Endothelial cell of umbilical vein (primary cell): ENCODE measurements at regions not wholly inside any gene's neighbourhood (a gene's known extent, or its start where the extent isn't known, plus 50 kb on each side); places are given as distances from the start of the nearest gene placed in this dataset.

Experiments used
- BruUV-seq: library from RNA; stranded (reverse); fragments of 400-500 nt; replicated peaks from 2 replicates; lab custom pipeline; 2021; lab: Mats Ljungman, UMichigan
- CTCF ChIA-PET: fragments of 300-600, 350-600 bp; sonication (Branson Sonifier 250); formaldehyde crosslinking; loops from one replicate; lab custom pipeline; 2021; ENCODE audit warnings: antibody characterized with exemption, inconsistent platforms; lab: Charles Lee
- POLR2A ChIA-PET: fragments of 300-600, 350-600 bp; sonication (Branson Sonifier 250); formaldehyde crosslinking; loops from one replicate; lab custom pipeline; 2021; ENCODE audit warnings: antibody characterized with exemption, inconsistent platforms; lab: Charles Lee
- DNase-seq: peaks from one replicate; pipeline ENCODE4 v3.0.0-alpha.2; 2011; ENCODE audit warnings: low read depth, low spot score
- FAIRE-seq: peaks from 2 replicates; lab custom pipeline; 2011; peaks lifted over from hg19 to GRCh38; lab: Jason Lieb, UNC
- H2AFZ ChIP-seq: 2 replicates; pipeline ENCODE4 v1.6.0; 2012; ENCODE audit warnings: low read depth, low read length, control low read depth, inconsistent platforms
- H3K27ac ChIP-seq: 2 replicates; pipeline ENCODE4 v1.5.1; 2011; ENCODE audit warnings: low read depth, mild to moderate bottlenecking, control low read depth, low read length, moderate library complexity; ENCODE audit not compliant: insufficient read depth
- H3K27me3 ChIP-seq, 2 experiments: 2 replicates each; pipeline versions ENCODE4 v1.6.0 to v1.6.1; 2011; ENCODE audit warnings: low read length in 2 of 2, mixed read lengths in 1 of 2; ENCODE audit not compliant: control insufficient read depth in 2 of 2, insufficient read depth in 2 of 2
- H3K36me3 ChIP-seq, 2 experiments: 2 replicates in 1 of 2; 3 replicates in 1 of 2; pipeline ENCODE4 v1.5.1; 2011; ENCODE audit warnings: low read length in 2 of 2, mild to moderate bottlenecking in 1 of 2, moderate library complexity in 1 of 2; ENCODE audit not compliant: control insufficient read depth in 2 of 2, insufficient read depth in 2 of 2; ENCODE audit errors: extremely low read depth in 1 of 2
- H3K4me1 ChIP-seq: 3 replicates; pipeline ENCODE4 v1.5.1; 2011; ENCODE audit warnings: mild to moderate bottlenecking, low read length; ENCODE audit not compliant: control insufficient read depth, insufficient read depth; ENCODE audit errors: extremely low read depth
- H3K4me2 ChIP-seq: 2 replicates; pipeline ENCODE4 v1.6.1; 2011; ENCODE audit warnings: low read length, control low read depth, mixed read lengths; ENCODE audit not compliant: insufficient read depth
- H3K4me3 ChIP-seq, 3 experiments: fragments of 200-600 bp in 1 of 3; sonication (generic), shearing (Covaris generic) in 1 of 3; replicated peaks in 1 of 3; 2 replicates each; pipeline ENCODE4 v1.5.1; 2011 to 2016; ENCODE audit warnings: control low read depth in 3 of 3, low read length in 3 of 3, mild to moderate bottlenecking in 2 of 3, inconsistent platforms in 1 of 3, low read depth in 1 of 3, moderate library complexity in 1 of 3; ENCODE audit not compliant: insufficient read depth in 1 of 3
- H3K79me2 ChIP-seq: 2 replicates; pipeline ENCODE4 v1.6.0; 2012; ENCODE audit warnings: low read length, inconsistent platforms; ENCODE audit not compliant: control insufficient read depth, insufficient read depth
- H3K9ac ChIP-seq: replicated peaks from 2 replicates; pipeline ENCODE3; 2011; ENCODE audit warnings: low read length, control low read depth; ENCODE audit not compliant: insufficient read depth; ENCODE audit errors: extremely low read depth
- H3K9me1 ChIP-seq: replicated peaks from 3 replicates; pipeline ENCODE4 v1.6.0; 2011; ENCODE audit warnings: mild to moderate bottlenecking, low read length; ENCODE audit not compliant: control insufficient read depth, insufficient read depth; ENCODE audit errors: extremely low read depth
- H3K9me3 ChIP-seq: replicated peaks from 2 replicates; pipeline ENCODE4 v1.5.1; 2012; ENCODE audit warnings: low read length, inconsistent platforms; ENCODE audit not compliant: control insufficient read depth, insufficient read depth
- H4K20me1 ChIP-seq: replicated peaks from 2 replicates; pipeline ENCODE3; 2011; ENCODE audit warnings: mild to moderate bottlenecking, low read length; ENCODE audit not compliant: control insufficient read depth, insufficient read depth; ENCODE audit errors: extremely low read depth
- CTCF ChIP-seq, 2 donors: IDR thresholded peaks; 1 replicate in 1 of 2; 2 replicates in 1 of 2; pipeline ENCODE4 v1.5.1; 2011; ENCODE audit warnings: low read length in 2 of 2, mild to moderate bottlenecking in 2 of 2, moderate library complexity in 2 of 2, control low read depth in 1 of 2, inconsistent platforms in 1 of 2, low read depth in 1 of 2; ENCODE audit not compliant: insufficient read depth in 1 of 2; ENCODE audit errors: extremely low read depth in 1 of 2
- EZH2 ChIP-seq: IDR thresholded peaks from 2 replicates; pipeline ENCODE4 v1.6.1; 2012; ENCODE audit warnings: borderline replicate concordance, low read depth, mild to moderate bottlenecking, moderate library complexity, low read length, inconsistent platforms; ENCODE audit not compliant: severe bottlenecking
- FOS ChIP-seq: IDR thresholded peaks from 2 replicates; pipeline ENCODE4 v1.6.1; 2011; ENCODE audit warnings: mild to moderate bottlenecking, low read length, moderate library complexity, borderline replicate concordance; ENCODE audit not compliant: insufficient read depth
- GATA2 ChIP-seq: IDR thresholded peaks from 2 replicates; pipeline ENCODE4 v1.7.0; 2011; ENCODE audit warnings: low read depth, mild to moderate bottlenecking, moderate library complexity, mixed read lengths, low read length; ENCODE audit not compliant: insufficient read length, insufficient read depth
- JUN ChIP-seq: IDR thresholded peaks from 2 replicates; pipeline ENCODE4 v1.6.1; 2011; ENCODE audit warnings: borderline replicate concordance, low read depth; ENCODE audit not compliant: insufficient read length, insufficient read depth
- MAX ChIP-seq: IDR thresholded peaks from 2 replicates; pipeline ENCODE4 v1.6.1; 2011; ENCODE audit not compliant: insufficient read depth, insufficient read length
- MYC ChIP-seq: IDR thresholded peaks from one replicate; pipeline ENCODE4 v1.6.1; 2011; ENCODE audit warnings: mild to moderate bottlenecking, low read depth, low read length
- POLR2A ChIP-seq: IDR thresholded peaks from 2 replicates; pipeline ENCODE4 v1.6.1; 2012; ENCODE audit warnings: low read depth, mild to moderate bottlenecking, control low read depth, low read length
- POLR2AphosphoS5 ChIP-seq: IDR thresholded peaks from 2 replicates; pipeline ENCODE4 v1.6.1; 2012; ENCODE audit warnings: low read depth, mild to moderate bottlenecking, control low read depth, low read length, moderate library complexity; ENCODE audit not compliant: insufficient read depth
- dilution Hi-C: fragments of 300-500 bp; cut with MboI; formaldehyde crosslinking; loops from one replicate; pipeline ENCODE4 v1.15.0; 2019; ENCODE audit warnings: low sequenced_read_pairs; ENCODE audit not compliant: extremely low pct_ligation_motif_present
- intact Hi-C: fragments of 100-400 bp; cut with micrococcal nuclease; formaldehyde crosslinking; loops from one replicate; pipeline ENCODE4 v1.10.0; 2022

- intact Hi-C loops (no loop called here), dilution Hi-C loops (no loop called here)
- POLR2A ChIA-PET = no interaction called here
- Histone ChIP-seq H3K36me3 (no peaks in the 10 kb centered on the region), H2AFZ (no peak overlapping the region), H3K79me2 (no peaks in the 10 kb centered on the region), H3K27ac (no peak overlapping the region), H4K20me1 (no peaks in the 10 kb centered on the region), H3K4me1 (no peaks in the 10 kb centered on the region), H3K9me3 (no peaks in the 10 kb centered on the region), H3K4me2 (no peak overlapping the region), H3K9me1 (no peaks in the 10 kb centered on the region), H3K9ac (no peak overlapping the region), H3K4me3 (no peak overlapping the region), H3K27me3 (no peaks in the 10 kb centered on the region)
- FAIRE-seq (no peak), DNase-seq (no peak)
- CTCF ChIA-PET = interaction anchor here (1.2 to 1.6 kb wide), 2 partner anchors 22 to 30 kb away, joined by 4 to 5 read pairs; no protein-coding TSS in a partner anchor
- TF ChIP-seq MYC (no peak), JUN (no peak), CTCF (IDR thresholded peaks at IDR 0.05; ENCODE audit: extremely low read depth in 1 of 2, insufficient read depth in 1 of 2, low read depth in 1 of 2, low read length in 2 of 2) (no peak), MAX (no peak)
- BruUV-seq = no TSS peak
These were observed 93.1 kb downstream of the RIPK4 start for GRCh38 chr21:41673596-41674335.

- Histone ChIP-seq H3K9ac (no peak overlapping the region), H3K27me3 (no peaks in the 10 kb centered on the region), H3K9me3 (no peaks in the 10 kb centered on the region), H3K4me1 (no peaks in the 10 kb centered on the region), H4K20me1 (no peaks in the 10 kb centered on the region), H2AFZ (no peak overlapping the region), H3K9me1 (no peaks in the 10 kb centered on the region), H3K79me2 (no peaks in the 10 kb centered on the region), H3K27ac (no peak overlapping the region), H3K4me2 (no peak overlapping the region), H3K36me3 (no peaks in the 10 kb centered on the region), H3K4me3 (no peak overlapping the region)
- FAIRE-seq = no peak
- TF ChIP-seq EZH2 (no peak), GATA2 (no peak), POLR2AphosphoS5 (no peak), MAX (no peak), MYC (no peak), FOS (no peak), JUN (no peak), CTCF (IDR thresholded peaks at IDR 0.05; ENCODE audit: extremely low read depth in 1 of 2, insufficient read depth in 1 of 2, low read depth in 1 of 2, low read length in 2 of 2) (no peak), POLR2A (no peak)
- intact Hi-C loops = no loop called here
- no TSS peak for BruUV-seq
- DNase-seq = no peak
- dilution Hi-C loops = no loop called here
- ChIA-PET POLR2A (no interaction called here), CTCF (interaction anchor here (1.6 kb wide), 1 partner anchor 29 kb away, joined by 5 read pairs; no protein-coding TSS in a partner anchor)
These were observed 93.8 kb downstream of the RIPK4 start for GRCh38 chr21:41673071-41673470.
